ENCODE measurements at regions not wholly inside any gene's neighbourhood (a gene's known extent, or its start where the extent isn't known, plus 50 kb on each side); places are given as distances from the start of the nearest gene placed in this dataset.

- TF ChIP-seq CTCF (IDR thresholded peaks at IDR 0.05 in 8 of 11, conservative IDR thresholded peaks at IDR 0.05 in 3 of 11) (no peak), POLR2AphosphoS5 (IDR thresholded peaks at IDR 0.05) (no peak), POLR2A (IDR thresholded peaks at IDR 0.05) (no peak)
Observed at GRCh38 chrX:39307488-39307887, 506.2 kb downstream of the MID1IP1 start.

Measured in spleen (tissue), 7 donors.